ENCODE measurements at regions not wholly inside any gene's neighbourhood (a gene's known extent, or its start where the extent isn't known, plus 50 kb on each side); places are given as distances from the start of the nearest gene placed in this dataset.

DNA sequence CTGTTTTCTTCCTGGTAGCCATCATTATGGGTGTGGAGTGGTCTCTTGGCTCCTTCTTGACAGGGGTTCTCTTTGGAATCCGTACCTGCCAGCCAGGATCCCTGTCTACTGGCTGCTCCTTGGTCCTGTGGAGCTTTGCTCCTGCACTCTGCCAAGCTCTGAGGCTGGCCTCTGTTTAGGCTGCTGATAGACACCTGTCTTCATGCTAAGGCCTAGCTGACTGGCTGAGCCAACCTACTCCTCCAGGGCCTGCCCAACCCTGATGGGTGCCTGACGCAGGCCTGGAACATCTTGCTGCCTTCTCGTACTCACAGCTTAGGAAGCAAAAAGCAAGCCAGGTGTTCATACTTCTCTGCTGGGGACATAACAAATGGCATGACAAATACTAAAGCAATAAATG is 333.6 kb upstream of the ZNF32 start:
- TF ChIP-seq CTCF (optimal IDR thresholded peaks at IDR 0.05 in 1 of 3, IDR thresholded peaks at IDR 0.05 in 1 of 3, conservative IDR thresholded peaks at IDR 0.05 in 1 of 3; ENCODE audit: extremely low read depth in 1 of 3, insufficient read depth in 2 of 3, low read length in 3 of 3) (no peak), EZH2 (IDR thresholded peaks at IDR 0.05; ENCODE audit: low read length) (no peak)
